HEK293T (cell line): ENCODE measurements at regions not wholly inside any gene's neighbourhood (a gene's known extent, or its start where the extent isn't known, plus 50 kb on each side); places are given as distances from the start of the nearest gene placed in this dataset.

Experiments
- CTCF ChIA-PET: fragments of 350-600 bp; formaldehyde crosslinking; extraction: SDS; loops from one replicate; lab custom pipeline; 2021; ENCODE audit warnings: antibody characterized with exemption, inconsistent platforms; lab: Yijun Ruan, JAX
- POLR2A ChIA-PET: fragments of 350-600 bp; formaldehyde crosslinking; extraction: SDS; loops from one replicate; lab custom pipeline; 2020; ENCODE audit warnings: antibody characterized with exemption, inconsistent platforms; lab: Yijun Ruan, JAX
- DNase-seq: peaks from one replicate; pipeline ENCODE4 v3.0.0; 2012; ENCODE audit warnings: mixed read lengths; ENCODE audit errors: extremely low spot score
- ARNT ChIP-seq: fragments of 450-650 bp; IDR thresholded peaks from 2 replicates; pipeline ENCODE4 v1.6.1; 2017; ENCODE audit warnings: mild to moderate bottlenecking
- BHLHE40 ChIP-seq: fragments of 450-650 bp; IDR thresholded peaks from 2 replicates; pipeline ENCODE4 v1.6.1; 2016; ENCODE audit warnings: mild to moderate bottlenecking, moderate library complexity, borderline replicate concordance
- CTBP1 ChIP-seq: fragments of 450-650 bp; IDR thresholded peaks from 2 replicates; pipeline ENCODE4 v1.6.1; 2016; ENCODE audit warnings: borderline replicate concordance
- ELF4 ChIP-seq: fragments of 450-650 bp; IDR thresholded peaks from 2 replicates; pipeline ENCODE4 v1.6.1; 2017; ENCODE audit warnings: antibody characterized with exemption
- FOXA1 ChIP-seq: fragments of 450-650 bp; IDR thresholded peaks from 2 replicates; pipeline ENCODE4 v1.6.1; 2016; ENCODE audit warnings: mild to moderate bottlenecking
- FOXK2 ChIP-seq: fragments of 450-650 bp; IDR thresholded peaks from 2 replicates; pipeline ENCODE4 v1.6.1; 2016; ENCODE audit warnings: mild to moderate bottlenecking
- FOXM1 ChIP-seq: fragments of 450-650 bp; IDR thresholded peaks from 2 replicates; pipeline ENCODE4 v1.6.1; 2017; ENCODE audit warnings: mild to moderate bottlenecking, borderline replicate concordance
- HDGF ChIP-seq: fragments of 450-650 bp; IDR thresholded peaks from 2 replicates; pipeline ENCODE4 v1.6.1; 2017; ENCODE audit warnings: antibody characterized with exemption, borderline replicate concordance
- L3MBTL2 ChIP-seq: fragments of 450-650 bp; conservative IDR thresholded peaks from 2 replicates; pipeline ENCODE4 v1.6.1; 2016; ENCODE audit warnings: mild to moderate bottlenecking
- LEF1 ChIP-seq: fragments of 450-650 bp; IDR thresholded peaks from 2 replicates; pipeline ENCODE4 v1.6.1; 2017; ENCODE audit warnings: mild to moderate bottlenecking, borderline replicate concordance
- NFRKB ChIP-seq: fragments of 450-650 bp; IDR thresholded peaks from 2 replicates; pipeline ENCODE4 v1.6.1; 2016; ENCODE audit warnings: mild to moderate bottlenecking, moderate library complexity
- SP1 ChIP-seq: fragments of 450-650 bp; IDR thresholded peaks from 2 replicates; pipeline ENCODE4 v1.6.1; 2017
- SUZ12 ChIP-seq: fragments of 450-650 bp; IDR thresholded peaks from 2 replicates; pipeline ENCODE4 v1.6.1; 2016; ENCODE audit warnings: mild to moderate bottlenecking
- TARDBP ChIP-seq: fragments of 450-650 bp; IDR thresholded peaks from 2 replicates; pipeline ENCODE4 v1.6.1; 2016
- ZNF384 ChIP-seq: fragments of 450-650 bp; IDR thresholded peaks from 2 replicates; pipeline ENCODE4 v1.6.1; 2016
- TF ChIP-seq, protein P1 (sequence below): fragments of 450-650 bp; IDR thresholded peaks from 2 replicates; pipeline ENCODE4 v1.6.1; 2016

DNA sequence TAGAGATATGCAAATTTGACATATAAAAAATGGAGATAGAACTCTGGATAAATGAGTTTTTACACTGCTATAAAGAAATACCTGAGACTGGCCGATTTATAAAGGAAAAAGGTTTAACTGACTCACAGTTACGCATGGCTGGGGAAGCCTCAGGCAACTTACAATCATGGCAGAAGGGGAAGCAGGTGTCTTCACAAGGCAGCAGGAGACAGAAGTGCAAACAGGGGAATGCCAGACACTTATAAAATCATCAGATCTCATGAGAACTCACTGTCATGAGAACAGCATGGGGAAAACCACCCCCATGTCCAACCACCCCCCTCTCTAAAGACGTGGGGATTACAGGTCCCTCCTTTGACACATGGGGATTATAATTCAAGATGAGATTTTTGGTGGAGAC is 1540.2 kb upstream of the SLC39A10 start:
- CTCF ChIA-PET = no interaction called here
- no peak for DNase-seq
- POLR2A ChIA-PET = no interaction called here
- TF ChIP-seq FOXM1 (no peak), TARDBP (no peak), ARNT (no peak), HDGF (no peak), SUZ12 (no peak), FOXA1 (no peak), LEF1 (no peak), ELF4 (no peak), CTBP1 (no peak), SP1 (no peak), BHLHE40 (no peak), NFRKB (no peak), ZNF384 (no peak), L3MBTL2 (no peak), FOXK2 (no peak)
- TF ChIP-seq, protein P1, sequence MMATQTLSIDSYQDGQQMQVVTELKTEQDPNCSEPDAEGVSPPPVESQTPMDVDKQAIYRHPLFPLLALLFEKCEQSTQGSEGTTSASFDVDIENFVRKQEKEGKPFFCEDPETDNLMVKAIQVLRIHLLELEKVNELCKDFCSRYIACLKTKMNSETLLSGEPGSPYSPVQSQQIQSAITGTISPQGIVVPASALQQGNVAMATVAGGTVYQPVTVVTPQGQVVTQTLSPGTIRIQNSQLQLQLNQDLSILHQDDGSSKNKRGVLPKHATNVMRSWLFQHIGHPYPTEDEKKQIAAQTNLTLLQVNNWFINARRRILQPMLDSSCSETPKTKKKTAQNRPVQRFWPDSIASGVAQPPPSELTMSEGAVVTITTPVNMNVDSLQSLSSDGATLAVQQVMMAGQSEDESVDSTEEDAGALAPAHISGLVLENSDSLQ = no peak

DNA sequence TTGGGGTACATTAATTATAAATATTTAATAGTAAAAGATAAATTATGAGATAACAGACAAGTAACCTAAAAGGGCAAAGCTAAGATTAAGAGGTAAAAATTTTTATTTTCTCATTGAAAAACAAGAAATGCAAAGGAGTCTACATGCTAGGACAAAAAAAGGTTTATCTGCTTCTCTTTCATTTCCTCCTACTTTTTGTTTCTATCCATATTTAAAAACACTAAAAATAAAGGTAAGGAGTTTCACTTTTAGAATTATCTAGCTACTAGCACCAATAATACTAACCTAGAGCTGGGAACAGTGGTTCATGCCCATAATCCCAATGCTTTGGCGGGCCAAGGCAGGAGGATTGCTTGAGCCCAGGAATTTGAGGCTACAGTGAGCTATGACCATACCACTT is 1551.7 kb upstream of the SLC39A10 start:
- no peak for DNase-seq
- TF ChIP-seq CTBP1 = no peak
- no peak for TF ChIP-seq FOXK2
- TF ChIP-seq ZNF384 = no peak
- no peak for TF ChIP-seq SP1
- TF ChIP-seq LEF1 = no peak
- TF ChIP-seq ELF4 = no peak
- POLR2A ChIA-PET = no interaction called here
- CTCF ChIA-PET = interaction anchor here (0.7 kb wide), 1 partner anchor 159 kb away, joined by 3 read pairs; no protein-coding TSS in a partner anchor

DNA sequence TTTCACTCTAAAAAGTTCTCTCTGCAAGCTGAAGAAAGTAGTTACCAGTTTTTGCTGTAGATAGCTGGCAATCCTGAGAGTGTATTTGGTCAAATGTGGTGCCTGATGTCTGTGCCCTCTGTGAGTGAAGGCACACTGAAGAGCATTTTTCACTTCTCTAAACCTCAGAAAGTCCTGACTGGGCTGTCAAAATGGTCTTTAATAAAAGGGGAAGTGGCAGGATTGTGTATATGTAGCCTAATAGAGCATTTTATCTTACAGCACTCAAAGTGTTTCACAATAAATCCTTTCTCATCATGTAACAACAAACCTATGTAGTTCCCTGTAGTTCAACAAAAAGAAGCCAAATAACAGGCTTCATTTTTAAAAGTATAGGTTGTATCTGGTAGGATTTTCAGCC is 1552.3 kb upstream of the SLC39A10 start:
- no peak for DNase-seq
- ChIA-PET POLR2A (no interaction called here), CTCF (no interaction called here)
- TF ChIP-seq ZNF384 (no peak), FOXM1 (no peak), SP1 (no peak)

GRCh38 chr2:194103941-194104659 is 1552.9 kb upstream of the SLC39A10 start:
- no peak for DNase-seq
- TF ChIP-seq FOXM1 (no peak), LEF1 (no peak), TARDBP (no peak), NFRKB (no peak), ZNF384 (no peak), SUZ12 (no peak), BHLHE40 (no peak), ELF4 (no peak), CTBP1 (no peak), SP1 (no peak), FOXK2 (no peak)
- TF ChIP-seq, protein P1 = no peak
- ChIA-PET CTCF (no interaction called here), POLR2A (no interaction called here)

GRCh38 chr2:194102546-194102945 is 1554.5 kb upstream of the SLC39A10 start:
- TF ChIP-seq ZNF384 (no peak), L3MBTL2 (no peak), HDGF (no peak), FOXK2 (no peak), TARDBP (no peak), ARNT (no peak), ELF4 (no peak), SUZ12 (no peak), FOXA1 (no peak), FOXM1 (no peak), BHLHE40 (no peak), SP1 (no peak)
- TF ChIP-seq, protein P1 = no peak
- ChIA-PET POLR2A (no interaction called here), CTCF (no interaction called here)
- no peak for DNase-seq

DNA sequence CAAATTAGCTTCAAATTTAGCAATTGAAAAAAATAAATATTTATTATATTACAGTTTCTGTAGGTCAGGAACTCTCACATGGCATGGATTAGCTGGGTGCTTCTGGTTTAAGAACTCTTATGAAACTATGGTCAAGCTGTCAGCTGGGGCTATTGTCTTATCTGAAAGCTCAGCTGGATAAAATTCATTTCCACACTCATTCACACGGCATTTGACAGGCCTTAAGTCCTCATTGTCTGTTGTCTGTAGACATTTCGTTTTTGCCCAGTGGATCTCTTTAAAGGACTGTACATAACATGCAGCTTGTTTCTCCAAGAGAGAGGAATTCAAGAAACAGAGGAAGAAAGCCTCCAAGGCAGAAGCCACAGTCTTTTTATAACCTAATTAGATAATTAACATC is 1556.8 kb upstream of the SLC39A10 start:
- CTCF ChIA-PET = no interaction called here
- TF ChIP-seq ZNF384 (no peak), LEF1 (no peak), ELF4 (no peak)
- TF ChIP-seq, protein P1 = no peak
- no peak for DNase-seq
- POLR2A ChIA-PET = no interaction called here
